AG09319 (cell line): ENCODE measurements at regions not wholly inside any gene's neighbourhood (a gene's known extent, or its start where the extent isn't known, plus 50 kb on each side); places are given as distances from the start of the nearest gene placed in this dataset.
"Not testable (repeated sequence)": the region's sequence is repeated elsewhere in the genome, so short reads cannot be mapped to it uniquely, and the experiment has no call there.

Experiments
- DNase-seq: peaks from one replicate; pipeline ENCODE4 v3.0.0-alpha.2; 2010; ENCODE audit warnings: low read depth; ENCODE audit errors: extremely low read depth
- CTCF ChIP-seq: IDR thresholded peaks from 2 replicates; pipeline ENCODE4 v1.5.1; 2011; ENCODE audit warnings: low read depth, mild to moderate bottlenecking, inconsistent platforms, low read length, moderate library complexity

- no peak for DNase-seq
- no peak for TF ChIP-seq CTCF
These were observed 103.8 kb upstream of the NDUFV2 start for GRCh38 chr18:8998481-8999217.

GRCh38 chr18:8999872-9000271 lies 102.6 kb upstream of the NDUFV2 start:
- no peak for DNase-seq
- TF ChIP-seq CTCF, result no peak

GRCh38 chr18:9000733-9001132 lies 101.8 kb upstream of the NDUFV2 start:
- no peak for DNase-seq
- no peak for TF ChIP-seq CTCF

GRCh38 chr18:9001209-9001608 lies 101.3 kb upstream of the NDUFV2 start:
- DNase-seq, result no peak
- no peak for TF ChIP-seq CTCF

- TF ChIP-seq CTCF, result no peak
These were observed 98.9 kb upstream of the NDUFV2 start for GRCh38 chr18:9003406-9004100.

GRCh38 chr18:9004308-9004707 lies 98.2 kb upstream of the NDUFV2 start:
- not testable (repeated sequence) for DNase-seq

More at GRCh38 chr18:9003406-9004100, 98.9 kb upstream of the NDUFV2 start:
- DNase-seq, result no peak

GRCh38 chr18:9007700-9008099 lies 94.8 kb upstream of the NDUFV2 start:
- DNase-seq, result not testable (repeated sequence)

- DNase-seq, result no peak
These were observed 94.2 kb upstream of the NDUFV2 start for GRCh38 chr18:9008200-9008708.

More at GRCh38 chr18:9008200-9008708, 94.2 kb upstream of the NDUFV2 start:
- TF ChIP-seq CTCF, result no peak
